Neuronal stem cell (in vitro differentiated cells): ENCODE measurements at regions not wholly inside any gene's neighbourhood (a gene's known extent, or its start where the extent isn't known, plus 50 kb on each side); places are given as distances from the start of the nearest gene placed in this dataset.

Source experiments
- DNase-seq: peaks from one replicate; pipeline ENCODE4 v3.0.0-alpha.2; 2013; ENCODE audit warnings: low spot score
- H2AFZ ChIP-seq: one replicate; pipeline ENCODE4 v1.6.1; 2013; ENCODE audit warnings: mild to moderate bottlenecking, low read length, inconsistent platforms
- H2AK5ac ChIP-seq: 2 replicates; pipeline ENCODE4 v1.6.1; 2013; ENCODE audit warnings: low read depth, mild to moderate bottlenecking, inconsistent platforms, low read length, moderate library complexity, mixed read lengths
- H2BK120ac ChIP-seq: 2 replicates; pipeline ENCODE4 v1.6.1; 2013; ENCODE audit warnings: low read depth, mild to moderate bottlenecking, inconsistent platforms, low read length, moderate library complexity, mixed read lengths
- H2BK12ac ChIP-seq: one replicate; pipeline ENCODE4 v1.6.1; 2013; ENCODE audit warnings: low read length, inconsistent platforms
- H2BK15ac ChIP-seq: 2 replicates; pipeline ENCODE4 v1.6.1; 2013; ENCODE audit warnings: mild to moderate bottlenecking, low read length, inconsistent platforms, mixed read lengths
- H2BK5ac ChIP-seq: one replicate; pipeline ENCODE4 v1.6.1; 2013; ENCODE audit warnings: inconsistent platforms, mild to moderate bottlenecking, low read length, moderate library complexity
- H3K14ac ChIP-seq: one replicate; pipeline ENCODE4 v1.6.1; 2013; ENCODE audit warnings: low read length, inconsistent platforms
- H3K18ac ChIP-seq: 2 replicates; pipeline ENCODE4 v1.6.1; 2013; ENCODE audit warnings: low read length, inconsistent platforms
- H3K23ac ChIP-seq: 2 replicates; pipeline ENCODE4 v1.6.1; 2013; ENCODE audit warnings: low read depth, mild to moderate bottlenecking, mixed read lengths, low read length, inconsistent platforms; ENCODE audit not compliant: poor library complexity
- H3K27ac ChIP-seq: replicated peaks from 3 replicates; pipeline ENCODE4 v1.5.1; 2013; ENCODE audit warnings: low read length, inconsistent platforms
- H3K27me3 ChIP-seq, 3 experiments: 2 replicates each; pipeline ENCODE4 v1.6.1; 2013; ENCODE audit warnings: low read length in 3 of 3, mild to moderate bottlenecking in 2 of 3, inconsistent platforms in 1 of 3, low read depth in 1 of 3, mixed read lengths in 1 of 3, moderate library complexity in 1 of 3; ENCODE audit not compliant: control insufficient read depth in 3 of 3, insufficient read depth in 3 of 3
- H3K36me3 ChIP-seq, 2 donors: replicated peaks in 1 of 2; 2 replicates each; pipeline ENCODE4 v1.6.1; 2013; ENCODE audit warnings: low read length in 2 of 2; ENCODE audit not compliant: control insufficient read depth in 2 of 2, insufficient read depth in 2 of 2
- H3K4ac ChIP-seq: 2 replicates; pipeline ENCODE4 v1.6.1; 2013; ENCODE audit warnings: inconsistent platforms, mild to moderate bottlenecking, low read length, moderate library complexity
- H3K4me1 ChIP-seq, 2 donors: 1 replicate in 1 of 2; 2 replicates in 1 of 2; pipeline ENCODE4 v1.6.1; 2013; ENCODE audit warnings: low read length in 2 of 2, low read depth in 1 of 2; ENCODE audit not compliant: control insufficient read depth in 2 of 2, insufficient read depth in 1 of 2
- H3K4me2 ChIP-seq: one replicate; pipeline ENCODE4 v1.6.1; 2013; ENCODE audit warnings: mild to moderate bottlenecking, low read length, inconsistent platforms; ENCODE audit not compliant: insufficient read depth, poor library complexity, severe bottlenecking
- H3K4me3 ChIP-seq, 2 donors: 2 replicates each; pipeline ENCODE4 v1.5.1; 2013; ENCODE audit warnings: low read length in 2 of 2, mild to moderate bottlenecking in 2 of 2, inconsistent platforms in 1 of 2, moderate library complexity in 1 of 2
- H3K79me1 ChIP-seq: one replicate; pipeline ENCODE4 v1.6.1; 2013; ENCODE audit warnings: low read depth, mild to moderate bottlenecking, inconsistent platforms, low read length, moderate library complexity
- H3K9ac ChIP-seq: one replicate; pipeline ENCODE4 v1.6.1; 2013; ENCODE audit warnings: mild to moderate bottlenecking, low read depth, low read length, inconsistent platforms; ENCODE audit not compliant: poor library complexity
- H3K9me3 ChIP-seq, 2 donors: replicated peaks in 1 of 2; 2 replicates each; pipeline versions ENCODE3 to v1.6.1; 2013; ENCODE audit warnings: low read length in 2 of 2, mild to moderate bottlenecking in 2 of 2, inconsistent platforms in 1 of 2, low read depth in 1 of 2, mixed read lengths in 1 of 2, moderate library complexity in 1 of 2; ENCODE audit not compliant: control insufficient read depth in 2 of 2, insufficient read depth in 1 of 2
- H4K8ac ChIP-seq: one replicate; pipeline ENCODE4 v1.6.1; 2013; ENCODE audit warnings: low read depth, mild to moderate bottlenecking, inconsistent platforms, low read length, moderate library complexity
- H4K91ac ChIP-seq: one replicate; pipeline ENCODE4 v1.6.1; 2013; ENCODE audit warnings: low read length, low read depth, mild to moderate bottlenecking, inconsistent platforms; ENCODE audit not compliant: poor library complexity
- WGBS, 2 donors: extraction: QIAGEN DNeasy Blood & Tissue Kit; methylation state at CpG; one replicate each; pipeline ENCODE4 v1.1.7; 2013; ENCODE audit warnings: missing lambda C conversion rate in 2 of 2, mixed read lengths in 1 of 2; ENCODE audit not compliant: insufficient read length in 2 of 2, insufficient replicate concordance in 1 of 2; ENCODE audit errors: extremely low coverage in 2 of 2; 5-methylcytosine and 5-hydroxymethylcytosine counted together

DNA sequence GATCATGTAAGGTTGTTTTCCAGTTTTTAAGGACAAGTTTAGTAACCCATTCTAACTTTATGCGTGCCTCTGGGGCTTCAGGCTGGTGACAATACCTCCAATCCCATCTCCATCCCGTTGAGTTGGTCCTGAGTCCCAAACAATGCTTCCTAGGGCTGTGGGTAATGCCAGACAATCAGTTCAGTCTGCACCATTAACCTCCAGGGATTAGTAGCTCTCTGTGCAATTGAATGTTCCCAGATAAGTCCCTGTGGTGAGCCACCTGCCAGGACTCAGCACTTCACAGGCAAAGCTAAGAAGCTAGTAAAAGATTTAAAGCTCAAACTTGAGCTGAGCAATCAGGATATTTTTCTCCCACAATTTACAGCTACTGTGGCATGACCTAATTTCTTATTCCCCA is 462.2 kb upstream of the PTBP2 start:
- no peak overlapping the region for H2AK5ac ChIP-seq
- no peak overlapping the region for H3K4ac ChIP-seq
- H2BK5ac ChIP-seq: no peak overlapping the region
- H3K4me3 ChIP-seq: no peak overlapping the region
- H3K4me1 ChIP-seq: peaks cover 0 to 4% of the 10 kb centered on the region in 2 donors
- no peaks in the 10 kb centered on the region for H3K79me1 ChIP-seq
- no peaks in the 10 kb centered on the region for H3K9me3 ChIP-seq
- peak overlapping the region; percentile 33 for H2AFZ ChIP-seq
- no peak overlapping the region for H3K27ac ChIP-seq
- no peaks in the 10 kb centered on the region for H3K27me3 ChIP-seq
- no peak overlapping the region for H3K4me2 ChIP-seq
- H2BK15ac ChIP-seq: no peak overlapping the region
- H4K91ac ChIP-seq: no peak overlapping the region
- no peak overlapping the region for H3K14ac ChIP-seq
- no peak overlapping the region for H3K9ac ChIP-seq
- no peak overlapping the region for H2BK12ac ChIP-seq
- WGBS, 2 donors: no CpG with 5 or more reads among the region's 2 CpGs
- no peak overlapping the region for H2BK120ac ChIP-seq
- H4K8ac ChIP-seq: no peak overlapping the region
- H3K23ac ChIP-seq: no peak overlapping the region
- no peaks in the 10 kb centered on the region for H3K36me3 ChIP-seq
- H3K18ac ChIP-seq: no peak overlapping the region
- DNase-seq: peak; percentile 70

DNA sequence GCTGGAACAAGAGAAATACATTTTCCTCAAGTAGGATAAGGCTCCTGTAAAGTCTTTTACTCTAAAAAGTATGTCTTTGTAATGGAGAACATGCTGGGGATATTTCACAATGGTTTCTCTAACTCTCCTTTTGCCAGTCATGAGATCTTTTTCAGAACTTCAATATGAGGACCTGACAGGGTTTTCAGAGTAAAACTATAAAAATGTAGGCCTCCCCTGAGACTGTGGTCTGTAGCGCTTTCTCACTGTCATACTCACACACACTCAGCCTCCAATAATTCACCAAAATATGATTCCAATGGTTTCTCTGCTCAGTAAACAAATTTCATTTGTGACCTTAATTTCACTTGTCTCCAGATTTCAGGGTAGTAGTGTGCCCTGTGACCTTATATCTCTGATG is 440.1 kb upstream of the PTBP2 start:
- no peak overlapping the region for H4K8ac ChIP-seq
- no CpG with 5 or more reads among the region's 1 CpG for WGBS, 2 donors
- H3K9me3 ChIP-seq: peaks cover 0 to 5% of the 10 kb centered on the region in 2 donors
- H2BK15ac ChIP-seq: no peak overlapping the region
- no peak overlapping the region for H3K23ac ChIP-seq
- no peak overlapping the region for H3K27ac ChIP-seq
- no peak overlapping the region for H3K4me2 ChIP-seq
- no peak overlapping the region for H2BK5ac ChIP-seq
- H3K4me3 ChIP-seq: no peak overlapping the region
- no peak overlapping the region for H2AK5ac ChIP-seq
- no peak overlapping the region for H2BK120ac ChIP-seq
- H2BK12ac ChIP-seq: no peak overlapping the region
- no peaks in the 10 kb centered on the region for H3K36me3 ChIP-seq
- H3K4ac ChIP-seq: no peak overlapping the region
- no peak overlapping the region for H3K9ac ChIP-seq
- H3K14ac ChIP-seq: no peak overlapping the region
- H3K79me1 ChIP-seq: no peaks in the 10 kb centered on the region
- no peak for DNase-seq
- no peak overlapping the region for H2AFZ ChIP-seq
- H4K91ac ChIP-seq: no peak overlapping the region
- H3K27me3 ChIP-seq: no peaks in the 10 kb centered on the region
- no peak overlapping the region for H3K18ac ChIP-seq
- H3K4me1 ChIP-seq: no peaks in the 10 kb centered on the region

DNA sequence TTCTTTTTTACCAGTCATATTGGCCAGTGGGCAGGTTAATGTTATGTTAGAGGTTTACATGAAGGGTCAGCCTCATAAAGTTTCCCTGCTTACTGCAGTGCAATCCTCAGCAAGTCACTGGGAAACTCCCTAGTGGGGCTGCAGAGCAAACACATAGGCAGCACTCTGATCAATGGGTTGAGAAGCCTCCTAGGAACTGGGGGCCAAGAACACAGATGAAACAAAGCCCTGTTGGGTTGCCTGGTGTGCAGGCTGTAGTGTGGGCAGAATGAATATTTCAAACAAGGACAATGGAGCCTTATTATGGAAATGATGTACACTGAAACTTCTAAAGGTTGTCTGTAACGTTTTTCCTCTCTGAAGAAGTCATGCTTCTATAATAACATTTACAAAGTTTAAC is 431.6 kb upstream of the PTBP2 start:
- no peak overlapping the region for H3K27ac ChIP-seq
- H3K4me1 ChIP-seq: peaks cover 0 to 13% of the 10 kb centered on the region in 2 donors
- no peak overlapping the region for H3K14ac ChIP-seq
- no peak overlapping the region for H2AK5ac ChIP-seq
- H3K27me3 ChIP-seq: no peaks in the 10 kb centered on the region
- no peak overlapping the region for H3K4ac ChIP-seq
- no peak overlapping the region for H3K18ac ChIP-seq
- no peaks in the 10 kb centered on the region for H3K79me1 ChIP-seq
- H4K91ac ChIP-seq: no peak overlapping the region
- no CpG with 5 or more reads among the region's 1 CpG for WGBS, 2 donors
- H3K36me3 ChIP-seq: no peaks in the 10 kb centered on the region
- H3K9ac ChIP-seq: no peak overlapping the region
- H3K4me3 ChIP-seq: no peak overlapping the region
- no peak overlapping the region for H2BK5ac ChIP-seq
- DNase-seq: no peak
- H3K9me3 ChIP-seq: peaks cover 0 to 8% of the 10 kb centered on the region in 2 donors
- no peak overlapping the region for H4K8ac ChIP-seq
- no peak overlapping the region for H2BK12ac ChIP-seq
- H2AFZ ChIP-seq: peak overlapping the region; percentile 26
- no peak overlapping the region for H3K4me2 ChIP-seq
- H2BK120ac ChIP-seq: no peak overlapping the region
- no peak overlapping the region for H2BK15ac ChIP-seq
- no peak overlapping the region for H3K23ac ChIP-seq

- H2BK15ac ChIP-seq: no peak overlapping the region
- peaks cover 0 to 13% of the 10 kb centered on the region in 2 donors for H3K4me1 ChIP-seq
- no peaks in the 10 kb centered on the region for H3K36me3 ChIP-seq
- no peak overlapping the region for H3K27ac ChIP-seq
- H3K4me2 ChIP-seq: no peak overlapping the region
- no peak overlapping the region for H3K18ac ChIP-seq
- H2BK120ac ChIP-seq: no peak overlapping the region
- no peak overlapping the region for H3K4me3 ChIP-seq
- no peak overlapping the region for H2BK12ac ChIP-seq
- no peak overlapping the region for H2BK5ac ChIP-seq
- H3K9ac ChIP-seq: no peak overlapping the region
- no peak overlapping the region for H4K91ac ChIP-seq
- H3K23ac ChIP-seq: no peak overlapping the region
- H3K79me1 ChIP-seq: no peaks in the 10 kb centered on the region
- no peak overlapping the region for H3K4ac ChIP-seq
- no peak overlapping the region for H4K8ac ChIP-seq
- H3K9me3 ChIP-seq: peaks cover 0 to 4% of the 10 kb centered on the region in 2 donors
- H2AK5ac ChIP-seq: no peak overlapping the region
- DNase-seq: no peak
- H2AFZ ChIP-seq: no peak overlapping the region
- H3K27me3 ChIP-seq: no peaks in the 10 kb centered on the region
- H3K14ac ChIP-seq: no peak overlapping the region
Observed at GRCh38 chr1:96290801-96291200, 430.8 kb upstream of the PTBP2 start.
